ENCODE measurements at regions not wholly inside any gene's neighbourhood (a gene's known extent, or its start where the extent isn't known, plus 50 kb on each side); places are given as distances from the start of the nearest gene placed in this dataset.

DNA sequence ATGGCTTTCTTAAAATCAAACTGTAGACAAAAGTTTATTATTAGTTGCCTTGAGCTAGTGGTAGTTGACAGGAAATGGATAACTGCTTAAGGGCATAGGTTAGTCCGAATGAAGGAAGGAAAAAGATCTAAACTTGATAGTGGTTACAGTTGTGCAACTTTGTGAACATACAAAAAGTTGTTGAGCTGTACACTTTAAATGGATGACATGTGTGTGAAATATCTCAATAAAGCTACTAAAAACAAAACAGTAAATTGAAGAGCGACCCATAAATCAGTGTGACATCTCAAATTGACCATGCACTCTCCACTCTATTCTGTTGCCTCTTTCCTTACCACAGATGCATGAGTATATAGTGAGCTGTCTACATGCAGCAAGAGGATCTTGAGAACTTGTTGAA lies 1757.8 kb downstream of the PCDH9 start:
- TF ChIP-seq CTCF (IDR thresholded peaks at IDR 0.05; ENCODE audit: poor library complexity) (no peak), EZH2phosphoT487 (IDR thresholded peaks at IDR 0.05; ENCODE audit: low read depth, severe bottlenecking, unreplicated experiment) (no peak), EZH2 (IDR thresholded peaks at IDR 0.05; ENCODE audit: borderline replicate concordance) (no peak)

Data from hepatocyte (in vitro differentiated cells).